Fibroblast of skin of right quadriceps (primary cell): ENCODE measurements at regions not wholly inside any gene's neighbourhood (a gene's known extent, or its start where the extent isn't known, plus 50 kb on each side); places are given as distances from the start of the nearest gene placed in this dataset.

ENCODE experiments used
- DNase-seq: peaks from one replicate; pipeline ENCODE4 v3.0.0-alpha.2; 2013

DNA sequence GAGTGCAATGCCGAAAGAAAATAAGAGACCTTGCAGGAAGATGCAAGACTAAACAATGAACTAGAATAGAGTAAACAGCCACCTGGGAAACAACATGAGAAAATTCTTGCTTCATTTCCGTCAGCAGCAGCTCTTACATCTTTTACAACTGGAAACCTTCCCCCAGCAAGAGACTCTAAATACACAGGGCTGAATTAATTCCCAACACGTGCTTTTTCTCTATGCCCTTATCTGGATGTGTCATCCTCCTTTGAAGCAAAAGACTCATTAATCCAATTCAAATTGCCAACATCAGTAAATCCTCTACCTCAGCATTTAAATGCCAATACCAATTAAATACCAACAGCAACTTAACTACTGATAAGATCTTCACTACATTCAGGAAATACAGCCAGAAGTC lies 99.0 kb upstream of the PDE1C start:
- DNase-seq: no peak

DNA sequence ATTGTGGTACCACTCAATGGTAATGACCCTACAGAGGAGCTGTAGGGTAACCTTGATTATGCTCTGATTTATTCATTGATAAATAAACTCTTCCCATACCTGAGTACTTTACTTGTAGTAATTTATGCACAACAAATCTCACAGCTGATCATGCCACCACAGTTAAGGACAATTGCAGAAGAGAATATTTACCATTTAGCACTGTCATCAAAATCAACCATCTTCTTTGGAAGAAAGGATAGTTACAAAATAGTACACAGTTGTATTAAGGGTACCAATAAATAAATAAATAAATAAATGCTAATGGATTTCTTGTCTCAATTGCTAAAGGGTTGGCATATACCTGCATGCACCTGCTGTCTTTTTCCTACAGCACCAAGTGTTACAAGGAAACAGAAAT lies 97.6 kb upstream of the PDE1C start:
- DNase-seq: no peak

DNA sequence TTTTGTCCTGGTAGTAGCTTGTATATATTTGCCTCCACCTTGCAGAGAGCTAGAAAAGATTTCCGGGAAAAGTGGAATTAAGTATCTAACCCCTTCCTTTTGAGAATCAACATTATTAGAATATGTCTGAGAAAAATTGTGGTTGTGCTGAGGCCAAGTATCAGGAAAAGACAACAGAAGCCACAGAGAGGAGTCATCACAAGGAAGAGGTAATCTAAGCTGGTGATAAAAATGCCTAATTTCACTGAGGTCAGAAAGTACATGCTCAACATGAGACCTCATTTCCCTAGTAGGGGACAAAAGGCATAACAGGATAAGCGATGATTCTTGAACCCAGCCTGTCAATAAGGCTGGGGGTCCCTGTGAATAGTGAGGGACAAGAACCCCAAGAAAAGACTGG lies 97.0 kb upstream of the PDE1C start:
- no peak for DNase-seq

DNA sequence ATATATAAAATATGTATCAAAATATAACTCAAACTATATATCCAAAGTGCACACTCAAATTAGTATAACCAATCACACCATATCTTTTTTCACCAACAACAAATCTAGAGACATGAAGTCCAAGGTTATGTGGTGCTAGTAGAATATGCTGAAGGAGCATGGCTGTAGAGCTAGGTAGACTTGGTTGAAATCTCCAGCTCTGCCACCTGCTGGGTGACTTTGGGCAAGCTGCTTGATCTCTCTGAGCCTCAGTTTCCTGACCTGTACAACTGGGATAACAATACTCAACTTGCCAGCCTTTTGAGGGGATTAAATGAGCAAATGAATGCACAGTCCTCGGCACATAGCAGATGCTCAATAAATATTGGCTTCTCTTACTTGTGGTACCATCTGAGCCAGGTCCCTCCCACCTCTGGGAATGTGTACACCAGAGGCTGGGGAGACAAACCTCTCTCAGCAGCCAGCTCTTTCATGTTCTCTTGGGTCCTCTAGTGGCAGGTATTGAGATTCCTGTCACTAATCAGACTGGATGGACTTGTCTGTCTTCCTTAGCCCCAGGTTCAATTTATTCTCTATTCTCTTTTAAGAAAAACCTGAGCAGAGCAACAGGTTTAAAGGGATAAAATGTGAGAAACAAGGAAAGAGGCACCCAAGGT lies 94.3 kb upstream of the PDE1C start:
- peak; percentile 76 for DNase-seq

DNA sequence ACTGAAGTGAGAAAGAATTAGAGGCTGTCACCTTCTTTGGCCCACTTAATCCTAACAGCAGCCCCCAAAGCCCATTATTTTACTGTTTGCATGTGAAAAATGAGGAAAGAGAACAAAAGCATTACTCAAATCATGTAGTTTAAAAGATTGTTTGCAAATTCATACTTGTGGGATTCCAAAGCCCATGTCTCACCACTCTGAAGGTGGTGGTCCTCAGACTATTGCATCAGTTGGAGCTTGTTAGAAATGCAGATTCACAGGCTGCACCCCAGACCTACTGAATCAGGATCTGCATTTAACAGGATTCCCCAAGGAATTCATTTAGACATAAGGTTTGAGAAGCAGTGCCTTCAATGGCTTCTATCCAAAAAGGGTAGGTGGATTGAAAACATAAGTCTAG lies 93.7 kb upstream of the PDE1C start:
- peak; percentile 61 for DNase-seq

DNA sequence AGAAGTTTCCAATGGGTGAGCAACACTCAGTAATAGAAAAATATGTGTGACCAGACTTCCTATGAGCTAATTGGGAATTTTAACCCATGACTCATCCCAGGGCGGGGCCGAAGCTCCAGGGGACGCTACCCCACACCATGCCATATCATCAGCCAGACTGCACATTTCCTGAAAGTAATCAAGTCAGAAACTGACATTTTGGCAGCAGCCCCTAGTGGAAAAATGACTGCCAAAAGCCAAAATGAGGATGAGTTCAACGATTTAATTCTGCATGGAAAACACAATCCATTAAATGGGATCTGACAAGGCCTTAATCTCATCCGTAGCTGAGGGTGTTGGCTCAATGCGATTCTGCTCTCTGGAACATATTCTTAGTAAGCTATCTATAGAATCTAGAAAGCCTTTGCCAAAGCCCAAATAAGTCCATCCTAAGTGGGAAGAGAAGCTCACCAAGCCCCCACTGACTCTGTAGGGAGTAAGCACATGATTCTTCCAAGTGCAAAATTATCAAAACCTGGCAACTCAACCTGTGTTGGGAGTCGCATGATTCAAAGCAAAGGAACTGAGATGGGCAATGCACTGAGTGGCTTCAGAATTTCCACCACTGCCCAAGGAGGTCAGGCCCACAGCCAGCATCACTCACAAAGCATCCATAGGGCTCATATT lies 93.1 kb upstream of the PDE1C start:
- DNase-seq: peak; percentile 98

DNA sequence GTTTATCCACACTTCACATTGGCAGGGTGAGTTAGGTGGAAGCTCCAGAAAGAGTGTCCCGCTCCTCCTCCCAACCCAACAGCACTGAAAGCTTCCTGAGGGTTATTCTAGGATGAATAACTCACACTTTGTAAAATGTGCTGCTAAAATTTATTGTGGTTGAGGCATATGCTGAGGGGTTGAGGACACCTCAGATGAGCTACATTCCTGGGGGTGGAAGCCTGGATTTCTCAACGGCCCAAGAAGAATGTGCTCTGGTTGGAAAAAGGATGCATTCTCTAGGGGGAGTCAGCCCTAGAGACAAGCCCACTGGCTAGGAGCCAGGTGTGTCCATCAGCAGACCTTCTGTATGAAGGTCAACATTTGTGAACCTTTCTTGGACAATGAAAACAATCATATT lies 91.5 kb upstream of the PDE1C start:
- peak; percentile 98 for DNase-seq

DNA sequence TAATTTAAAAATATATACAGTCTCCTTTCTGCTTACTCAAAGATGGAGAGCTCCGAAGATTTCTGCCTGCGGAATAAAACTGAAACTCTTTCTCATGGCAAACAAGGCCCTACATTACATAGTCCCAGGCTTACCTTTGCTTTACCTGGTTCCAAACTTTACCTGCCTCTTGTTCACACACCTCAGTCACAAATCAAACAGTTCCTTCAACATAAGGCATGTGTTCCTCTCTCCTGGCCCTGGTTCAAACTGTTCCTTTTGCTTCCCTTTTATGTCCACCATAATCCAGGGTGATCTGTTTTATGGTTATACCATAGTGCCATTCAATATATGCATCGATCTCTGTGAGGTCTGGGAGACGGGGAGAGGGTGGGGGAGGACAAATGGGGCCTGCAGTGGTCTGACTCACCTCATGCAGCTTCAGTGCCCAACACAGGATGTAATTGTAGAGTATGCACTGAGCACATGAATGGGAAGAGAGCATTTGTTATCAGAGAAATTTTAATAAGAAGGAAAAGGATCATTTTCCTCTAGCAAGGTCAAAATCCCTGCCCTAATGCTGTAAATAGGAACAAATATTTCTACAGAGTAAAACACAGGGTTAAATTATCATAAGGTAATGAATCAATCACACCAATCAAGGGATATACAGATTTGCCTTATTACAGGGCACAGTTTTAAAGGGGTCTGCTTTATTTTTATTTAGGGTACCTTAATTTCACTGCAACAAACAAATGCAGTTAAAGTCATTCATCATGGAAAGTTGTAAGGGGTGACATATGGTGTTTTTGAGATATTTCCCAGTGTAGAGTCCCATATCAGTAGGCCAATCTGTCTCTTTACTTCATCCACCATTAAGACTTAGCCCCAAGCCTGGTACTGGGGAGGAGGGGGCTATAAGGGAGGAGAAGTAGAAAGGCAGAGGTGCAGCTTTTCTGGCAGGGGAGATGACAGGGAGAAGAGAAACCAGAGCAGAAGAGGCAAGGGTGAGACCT lies 88.8 kb upstream of the PDE1C start:
- DNase-seq: peak; percentile 48

DNA sequence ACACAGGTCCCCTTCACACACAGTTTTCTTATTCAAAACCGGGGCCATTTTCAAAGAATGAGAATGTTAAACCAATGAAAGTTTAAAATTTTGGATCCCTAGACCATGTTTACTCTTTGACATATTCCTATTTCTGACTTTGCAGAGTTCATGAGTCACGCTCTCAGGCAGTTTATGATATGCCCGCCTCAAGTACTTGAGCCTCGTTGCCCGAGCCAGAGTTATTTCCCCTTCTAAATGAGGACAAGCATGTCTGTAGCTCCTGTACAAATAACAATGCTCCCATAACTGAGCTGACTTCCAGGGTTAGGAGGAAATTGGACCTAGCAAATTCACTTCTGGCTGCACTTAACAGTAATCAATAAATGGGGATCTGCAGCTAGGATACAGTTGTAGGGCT lies 87.9 kb upstream of the PDE1C start:
- no peak for DNase-seq

DNA sequence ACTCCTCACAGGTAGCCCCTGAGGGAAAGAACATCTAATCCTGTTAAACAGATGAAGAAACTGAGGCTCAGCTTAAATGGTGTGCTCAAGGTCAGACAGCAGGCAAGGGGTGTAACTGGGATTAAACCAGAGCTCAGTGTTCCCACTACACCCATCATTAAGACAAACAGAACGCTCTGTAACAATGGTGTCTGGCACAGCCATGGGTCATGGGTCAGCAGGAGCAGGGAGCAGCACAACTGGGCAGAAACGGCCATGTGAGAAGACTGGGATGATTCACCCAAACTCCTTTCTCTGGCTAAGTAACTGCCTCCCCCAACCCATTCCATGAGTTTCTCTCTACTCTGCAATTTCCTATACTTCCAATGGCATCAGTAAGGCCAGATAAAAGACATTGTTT lies 85.5 kb upstream of the PDE1C start:
- no peak for DNase-seq

DNA sequence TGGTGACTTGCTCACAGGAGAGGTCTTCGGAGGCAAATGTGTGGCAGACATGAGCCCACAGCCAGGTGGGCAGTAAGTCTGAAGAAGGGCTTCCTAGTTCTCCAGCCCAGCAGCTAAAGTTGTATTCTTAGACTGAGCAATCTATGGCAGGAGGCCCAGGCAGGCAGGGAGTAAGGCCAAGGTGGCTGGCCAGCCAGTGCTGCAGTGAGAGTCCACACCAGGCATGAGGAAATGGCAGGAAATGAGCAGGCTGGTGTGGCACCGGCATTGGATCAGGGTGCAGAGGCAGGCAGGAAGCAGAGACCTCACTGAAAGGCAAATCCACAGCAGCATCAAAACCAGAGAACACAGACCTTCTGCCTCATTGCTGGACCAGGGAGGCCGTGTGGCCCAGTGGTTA lies 84.6 kb upstream of the PDE1C start:
- DNase-seq: peak; percentile 22

DNA sequence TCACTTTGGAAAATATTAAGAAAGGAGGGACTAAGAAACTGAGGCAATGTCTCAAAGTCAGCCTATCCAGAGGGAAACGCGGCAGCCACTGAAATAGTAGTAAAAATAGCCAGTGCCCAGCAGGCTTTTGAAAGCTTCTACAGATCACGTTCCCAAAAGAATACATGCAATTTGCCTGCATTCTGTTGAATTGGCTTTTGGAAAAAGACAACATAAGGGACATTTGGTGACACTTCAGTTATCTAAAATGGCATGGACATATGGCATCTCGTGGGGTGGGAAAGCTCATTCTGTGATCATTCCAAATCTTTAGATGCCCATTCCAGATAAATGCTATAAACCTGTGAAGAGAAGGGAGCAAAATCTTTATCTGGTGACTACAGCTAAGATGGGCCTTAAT lies 82.8 kb upstream of the PDE1C start:
- no peak for DNase-seq

DNA sequence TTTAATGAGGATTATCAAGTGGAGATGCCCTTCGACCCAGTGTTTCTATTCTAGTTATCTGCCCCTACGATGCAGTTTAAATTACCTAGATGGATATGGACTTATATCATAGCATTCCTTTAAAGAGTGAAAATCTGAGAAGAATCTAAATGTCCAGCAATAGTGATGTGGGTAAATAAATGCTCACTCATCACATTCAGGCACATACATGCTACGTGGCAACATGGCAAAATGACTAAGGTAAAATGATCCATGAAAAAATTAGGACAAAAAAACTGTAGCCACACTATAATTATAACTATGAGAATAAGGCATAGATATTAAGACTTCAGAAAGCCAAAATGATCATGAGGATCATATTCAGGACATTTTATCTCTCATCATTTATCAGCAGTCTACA lies 82.4 kb upstream of the PDE1C start:
- DNase-seq: no peak

DNA sequence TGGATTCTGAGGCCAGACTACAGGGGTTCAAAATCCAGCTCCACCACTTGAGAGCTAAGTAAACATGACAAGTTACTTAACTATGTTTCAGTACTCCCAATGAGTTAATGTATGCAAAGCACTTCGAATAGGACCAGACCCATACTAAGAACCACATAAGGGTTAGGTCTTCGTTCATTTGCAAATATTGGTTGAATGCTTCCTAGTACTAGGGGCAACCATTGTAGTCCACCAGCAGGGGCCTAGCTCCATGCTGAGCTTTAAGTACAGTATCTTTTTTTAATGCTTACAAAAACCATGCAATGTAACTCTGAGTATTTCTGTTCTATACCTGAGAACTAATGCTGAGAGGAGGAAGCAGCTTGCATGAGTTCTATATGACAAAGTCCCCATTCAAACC lies 80.4 kb upstream of the PDE1C start:
- DNase-seq: no peak

DNA sequence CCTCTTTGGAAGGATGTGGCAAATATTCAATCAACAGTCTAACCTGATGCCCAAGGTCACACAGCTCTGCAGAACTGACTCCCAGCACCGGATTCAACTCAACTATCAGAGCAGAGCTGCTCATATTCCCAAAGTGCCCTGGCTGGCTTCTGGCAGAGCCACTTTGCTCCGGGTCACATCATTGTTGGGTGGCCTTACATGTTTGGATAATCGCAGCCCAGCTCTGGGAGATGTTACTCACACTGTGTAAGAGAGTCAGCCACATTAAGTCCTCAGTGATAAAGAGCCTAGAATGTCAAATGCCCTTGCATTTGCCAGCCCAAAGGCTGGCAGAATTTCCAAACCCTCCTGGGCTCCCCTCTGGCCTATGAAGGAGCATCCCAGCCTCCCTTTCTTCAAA lies 79.8 kb upstream of the PDE1C start:
- DNase-seq: no peak

DNA sequence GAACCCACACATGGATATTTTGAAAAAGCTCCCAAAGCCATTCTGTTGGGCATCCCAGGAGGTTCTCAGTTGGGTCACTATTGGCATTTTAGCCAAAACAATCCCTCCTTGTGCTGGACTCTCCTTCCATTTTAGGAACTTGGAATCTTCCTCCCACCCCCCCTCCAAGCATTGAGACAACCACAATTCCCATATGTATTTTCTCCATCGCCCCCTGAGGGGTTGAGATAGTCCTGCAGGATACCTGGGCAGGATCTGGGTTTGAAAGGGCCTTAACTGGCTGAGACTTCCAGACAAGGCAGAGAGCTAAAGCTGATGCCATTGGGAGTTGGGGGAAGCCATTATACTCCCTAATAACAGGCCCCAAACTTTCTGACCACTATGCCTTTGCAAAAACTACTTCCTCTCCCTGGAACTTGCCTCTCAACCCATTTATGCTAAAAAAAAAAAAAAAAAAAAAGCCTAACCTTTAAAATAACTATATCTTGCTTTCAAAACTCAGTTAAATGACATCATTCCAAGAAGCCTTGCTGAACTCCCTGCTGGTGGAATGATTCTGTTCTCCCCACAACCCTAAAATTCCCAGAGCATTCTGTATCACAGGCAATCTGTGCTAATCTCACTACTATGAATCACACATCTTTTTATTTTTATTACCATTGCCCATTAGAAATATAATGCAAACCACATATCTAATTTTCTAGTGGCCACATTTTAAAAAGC lies 77.5 kb upstream of the PDE1C start:
- peak; percentile 71 for DNase-seq

DNA sequence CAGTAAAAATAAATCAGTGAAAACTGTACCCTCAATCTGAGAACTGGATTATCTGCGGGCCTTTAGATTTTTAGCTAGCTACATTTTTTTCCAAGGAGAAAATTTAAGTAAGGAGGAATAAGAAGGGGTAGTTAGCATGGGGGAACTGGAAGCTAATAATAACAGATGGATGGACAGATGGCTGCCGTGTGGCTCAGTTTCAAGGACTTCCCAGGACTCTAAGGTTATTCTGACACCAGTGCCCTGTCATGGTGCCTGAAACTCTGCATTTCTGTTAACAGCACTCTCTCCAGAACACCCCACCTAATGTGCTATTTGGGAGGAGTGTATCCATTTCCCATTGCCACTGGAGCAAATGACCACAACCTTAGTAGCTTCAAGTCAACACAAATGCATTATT lies 75.7 kb upstream of the PDE1C start:
- no peak for DNase-seq

DNA sequence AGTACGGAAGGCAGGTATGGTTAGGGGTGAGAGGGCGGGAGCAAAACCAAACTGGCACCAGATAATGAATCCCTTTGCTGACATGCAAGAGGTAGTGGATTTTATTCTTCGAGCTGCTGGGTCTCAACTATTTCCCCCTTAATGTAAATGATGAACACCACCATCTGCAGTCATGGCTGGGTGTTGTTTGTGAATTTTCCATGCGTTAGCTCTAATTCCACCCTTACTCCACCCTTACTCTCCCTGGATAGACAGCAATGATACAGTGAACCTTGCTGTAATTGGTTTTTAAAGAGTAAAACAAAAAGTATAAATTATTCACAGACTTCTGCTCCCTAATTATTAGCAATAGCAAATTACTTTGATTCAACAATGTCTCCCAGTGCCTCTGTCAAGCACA lies 74.5 kb upstream of the PDE1C start:
- no peak for DNase-seq

DNA sequence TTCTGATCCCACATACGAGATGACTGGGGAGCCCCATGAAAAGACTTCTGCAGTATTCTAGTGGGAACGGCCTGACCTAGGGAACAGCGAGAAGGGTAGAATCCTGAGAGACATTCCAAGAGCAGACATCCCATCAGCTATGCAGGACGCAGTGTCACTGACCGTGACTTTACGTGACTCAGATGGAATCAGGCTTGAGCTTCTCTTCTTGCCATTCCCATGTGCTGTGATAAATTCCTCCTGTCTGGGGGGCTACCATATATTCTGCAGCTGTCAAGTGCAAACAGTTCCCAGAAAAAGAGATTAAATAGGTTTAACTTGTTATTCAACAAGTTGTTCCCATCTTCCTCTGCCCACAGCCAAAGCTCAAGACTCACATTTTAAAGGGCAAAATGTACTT lies 73.1 kb upstream of the PDE1C start:
- peak; percentile 41 for DNase-seq

DNA sequence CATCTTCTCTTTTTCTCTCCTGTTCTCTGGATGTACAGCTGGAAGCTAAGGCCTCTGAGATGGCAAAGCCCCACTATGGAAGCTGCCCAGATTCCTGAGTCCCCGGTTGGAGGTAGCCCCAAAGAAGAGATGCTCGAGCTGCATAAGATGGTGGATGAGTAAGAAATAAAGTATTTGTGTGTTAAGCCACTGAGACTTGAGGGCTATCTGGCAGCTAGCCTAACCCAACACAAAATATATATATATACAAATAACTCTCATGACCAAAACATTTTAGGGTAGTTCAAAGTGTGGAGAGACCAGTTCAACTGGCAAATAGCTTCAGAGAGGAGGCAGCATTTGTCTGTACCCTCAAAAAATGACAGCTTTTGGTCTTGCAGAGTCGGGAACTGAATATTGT lies 72.4 kb upstream of the PDE1C start:
- DNase-seq: peak; percentile 83

DNA sequence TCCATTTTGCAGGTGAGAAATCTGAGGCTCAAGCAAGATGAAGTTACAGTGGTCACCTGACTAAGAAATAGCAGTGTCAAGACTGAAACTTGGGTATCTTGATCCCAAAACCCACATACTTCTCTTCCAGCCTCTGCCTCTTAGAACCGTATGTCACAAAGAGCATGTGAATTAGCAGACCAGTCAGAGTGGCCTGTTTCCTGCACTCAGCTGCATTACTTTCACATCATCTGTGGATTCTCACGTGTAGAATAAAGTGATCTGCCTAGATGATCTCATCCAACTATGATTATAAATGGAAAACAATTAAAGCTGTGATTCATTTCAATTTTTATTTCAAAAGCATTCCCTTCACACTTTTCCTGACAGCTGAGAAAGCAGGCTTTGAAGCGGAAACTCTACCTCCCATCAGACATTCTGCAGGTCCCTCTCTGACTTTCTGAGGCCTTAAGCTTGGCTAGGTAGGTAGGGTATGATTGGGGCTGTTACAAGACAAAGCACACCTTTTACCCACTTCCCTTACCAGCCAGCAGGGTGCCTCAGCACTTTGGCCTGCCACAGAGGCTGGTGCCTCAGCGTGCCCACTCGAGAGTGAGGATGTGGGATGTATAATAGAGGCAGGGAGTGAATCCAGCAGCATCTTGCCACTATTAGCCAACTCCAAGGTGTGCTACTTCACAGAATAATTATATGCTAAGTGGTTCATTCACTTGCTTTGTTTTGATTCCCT lies 70.2 kb upstream of the PDE1C start:
- no peak for DNase-seq

DNA sequence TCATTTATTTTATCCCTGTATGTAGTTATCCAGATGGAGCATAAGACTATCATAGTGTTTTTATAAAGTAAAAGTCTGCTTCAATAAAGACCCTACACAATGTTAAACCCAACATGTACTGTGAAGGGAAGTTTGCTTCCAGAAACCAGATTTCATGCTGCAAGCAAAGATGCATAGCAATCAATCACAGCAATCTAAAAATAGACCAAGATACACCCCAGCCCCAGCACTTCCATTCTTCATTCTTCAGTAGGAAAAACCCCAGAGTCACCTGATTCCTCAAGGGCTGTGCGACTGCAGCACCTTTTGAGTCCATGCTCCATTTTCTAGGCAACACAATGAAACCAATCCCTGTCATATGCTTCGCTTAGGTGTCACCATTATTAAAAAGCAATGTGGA lies 66.9 kb upstream of the PDE1C start:
- DNase-seq: no peak

DNA sequence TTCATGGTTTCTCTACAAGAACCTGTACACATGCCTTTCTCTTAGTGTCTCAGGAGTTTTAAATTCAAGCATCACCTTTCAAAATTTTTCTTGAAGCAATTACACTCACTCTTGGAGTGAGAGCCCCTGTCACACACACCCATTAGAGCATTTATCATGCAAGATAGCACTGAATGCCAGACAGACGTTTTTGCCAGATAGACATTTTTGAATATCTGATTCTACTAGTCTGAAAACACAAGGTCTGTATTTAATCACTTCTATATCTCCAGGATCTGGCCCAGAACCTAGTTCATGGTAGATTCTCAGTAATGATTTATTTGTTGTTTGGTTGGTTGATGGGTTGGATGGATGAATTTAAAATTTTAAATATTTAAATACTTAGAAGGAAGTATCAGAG lies 60.9 kb upstream of the PDE1C start:
- DNase-seq: no peak
